Testis (tissue), 2 donors: ENCODE measurements at regions not wholly inside any gene's neighbourhood (a gene's known extent, or its start where the extent isn't known, plus 50 kb on each side); places are given as distances from the start of the nearest gene placed in this dataset.

Experiments
- POLR2A ChIP-seq: fragments of 450-650 bp; IDR thresholded peaks from one replicate; pipeline ENCODE4 v1.6.1; 2017; ENCODE audit warnings: antibody characterized with exemption, mild to moderate bottlenecking, moderate library complexity
- TF ChIP-seq, protein P1 (sequence below), 3 experiments: fragments of 450-650 bp in 2 of 3; fragments of 200-600 bp in 1 of 3; sonication (generic) in 1 of 3; IDR thresholded peaks; one replicate each; pipeline ENCODE4 v1.5.1; 2016 to 2019; ENCODE audit warnings: antibody characterized with exemption in 3 of 3, mild to moderate bottlenecking in 2 of 3, moderate library complexity in 1 of 3

DNA sequence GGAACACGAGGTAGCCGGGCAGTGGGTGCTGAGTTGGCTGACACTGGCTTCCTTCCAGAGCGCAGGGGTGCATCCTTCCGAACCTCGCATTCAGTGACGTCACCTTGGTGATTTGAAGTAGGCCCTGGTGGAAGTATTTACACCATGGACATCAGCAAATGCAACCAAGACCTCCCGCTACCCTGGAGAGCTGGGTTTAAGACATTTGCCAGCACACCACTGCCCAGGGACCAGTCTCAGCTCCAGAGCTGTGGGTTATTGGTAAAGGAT, 106.4 kb upstream of the GPR26 start:
- TF ChIP-seq, protein P1, sequence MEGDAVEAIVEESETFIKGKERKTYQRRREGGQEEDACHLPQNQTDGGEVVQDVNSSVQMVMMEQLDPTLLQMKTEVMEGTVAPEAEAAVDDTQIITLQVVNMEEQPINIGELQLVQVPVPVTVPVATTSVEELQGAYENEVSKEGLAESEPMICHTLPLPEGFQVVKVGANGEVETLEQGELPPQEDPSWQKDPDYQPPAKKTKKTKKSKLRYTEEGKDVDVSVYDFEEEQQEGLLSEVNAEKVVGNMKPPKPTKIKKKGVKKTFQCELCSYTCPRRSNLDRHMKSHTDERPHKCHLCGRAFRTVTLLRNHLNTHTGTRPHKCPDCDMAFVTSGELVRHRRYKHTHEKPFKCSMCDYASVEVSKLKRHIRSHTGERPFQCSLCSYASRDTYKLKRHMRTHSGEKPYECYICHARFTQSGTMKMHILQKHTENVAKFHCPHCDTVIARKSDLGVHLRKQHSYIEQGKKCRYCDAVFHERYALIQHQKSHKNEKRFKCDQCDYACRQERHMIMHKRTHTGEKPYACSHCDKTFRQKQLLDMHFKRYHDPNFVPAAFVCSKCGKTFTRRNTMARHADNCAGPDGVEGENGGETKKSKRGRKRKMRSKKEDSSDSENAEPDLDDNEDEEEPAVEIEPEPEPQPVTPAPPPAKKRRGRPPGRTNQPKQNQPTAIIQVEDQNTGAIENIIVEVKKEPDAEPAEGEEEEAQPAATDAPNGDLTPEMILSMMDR (IDR thresholded peaks at IDR 0.05), result no peak
- no peak for TF ChIP-seq POLR2A
